Loucy (cell line): ENCODE measurements at regions not wholly inside any gene's neighbourhood (a gene's known extent, or its start where the extent isn't known, plus 50 kb on each side); places are given as distances from the start of the nearest gene placed in this dataset.

ENCODE experiments used
- CTCF ChIP-seq: fragments of 200-600 bp; sonication (generic); conservative IDR thresholded peaks from 2 replicates; pipeline ENCODE4 v1.5.1; 2014; ENCODE audit warnings: mild to moderate bottlenecking, antibody characterized with exemption, low read length
- EZH2phosphoT487 ChIP-seq: fragments of 200-600 bp; IDR thresholded peaks from 2 replicates; pipeline ENCODE4 v1.6.1; 2018; ENCODE audit warnings: antibody characterized with exemption, mild to moderate bottlenecking, moderate library complexity, borderline replicate concordance

DNA sequence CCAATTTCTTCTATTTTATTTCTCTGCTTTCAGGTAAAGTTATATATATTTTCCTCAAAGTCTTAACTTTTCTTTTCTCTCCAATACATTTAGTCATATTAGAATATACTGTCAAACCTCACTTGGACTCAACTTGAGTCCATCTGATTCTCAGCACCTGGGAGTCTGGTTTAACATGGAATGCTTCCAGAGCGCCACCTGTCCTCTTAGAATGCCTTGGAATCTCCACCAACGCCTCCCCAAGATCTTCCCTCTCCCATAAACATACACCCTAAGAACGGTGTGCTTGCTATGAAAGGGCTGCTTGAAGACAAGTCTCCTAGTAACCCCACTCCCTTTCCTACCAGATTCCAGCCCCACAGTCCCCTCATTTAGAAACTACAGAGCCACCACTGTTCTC lies 229.1 kb upstream of the MKLN1 start:
- no peak for TF ChIP-seq CTCF
- no peak for TF ChIP-seq EZH2phosphoT487
